ENCODE measurements at regions not wholly inside any gene's neighbourhood (a gene's known extent, or its start where the extent isn't known, plus 50 kb on each side); places are given as distances from the start of the nearest gene placed in this dataset.

DNA sequence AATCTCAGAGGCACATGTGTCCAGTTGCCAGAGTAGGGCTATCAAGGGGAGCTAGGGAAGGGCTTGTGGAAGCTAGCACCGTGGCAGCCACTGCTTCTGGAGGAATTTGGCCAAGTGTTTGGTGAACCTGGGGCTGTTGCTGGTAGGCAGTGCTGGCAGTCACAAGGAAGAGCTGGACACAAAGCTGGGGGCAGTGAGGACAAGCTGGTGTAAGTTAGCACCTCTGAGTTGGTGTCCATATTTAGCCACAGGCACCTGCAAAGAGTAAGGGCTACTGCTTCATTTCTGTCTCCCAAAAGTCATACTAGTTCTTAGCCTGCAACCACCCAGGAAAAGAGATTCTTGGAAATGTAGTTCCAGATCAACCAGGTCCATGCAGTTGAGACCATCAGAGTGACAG is 359.4 kb downstream of the CSNK1G3 start:
- TF ChIP-seq POLR2A (IDR thresholded peaks at IDR 0.05; ENCODE audit: low read depth, low read length) (no peak), POLR2AphosphoS5 (IDR thresholded peaks at IDR 0.05; ENCODE audit: insufficient read depth, low read depth, low read length) (no peak)
- TF ChIP-seq, protein P1, sequence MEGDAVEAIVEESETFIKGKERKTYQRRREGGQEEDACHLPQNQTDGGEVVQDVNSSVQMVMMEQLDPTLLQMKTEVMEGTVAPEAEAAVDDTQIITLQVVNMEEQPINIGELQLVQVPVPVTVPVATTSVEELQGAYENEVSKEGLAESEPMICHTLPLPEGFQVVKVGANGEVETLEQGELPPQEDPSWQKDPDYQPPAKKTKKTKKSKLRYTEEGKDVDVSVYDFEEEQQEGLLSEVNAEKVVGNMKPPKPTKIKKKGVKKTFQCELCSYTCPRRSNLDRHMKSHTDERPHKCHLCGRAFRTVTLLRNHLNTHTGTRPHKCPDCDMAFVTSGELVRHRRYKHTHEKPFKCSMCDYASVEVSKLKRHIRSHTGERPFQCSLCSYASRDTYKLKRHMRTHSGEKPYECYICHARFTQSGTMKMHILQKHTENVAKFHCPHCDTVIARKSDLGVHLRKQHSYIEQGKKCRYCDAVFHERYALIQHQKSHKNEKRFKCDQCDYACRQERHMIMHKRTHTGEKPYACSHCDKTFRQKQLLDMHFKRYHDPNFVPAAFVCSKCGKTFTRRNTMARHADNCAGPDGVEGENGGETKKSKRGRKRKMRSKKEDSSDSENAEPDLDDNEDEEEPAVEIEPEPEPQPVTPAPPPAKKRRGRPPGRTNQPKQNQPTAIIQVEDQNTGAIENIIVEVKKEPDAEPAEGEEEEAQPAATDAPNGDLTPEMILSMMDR (IDR thresholded peaks at IDR 0.05; ENCODE audit: extremely low read depth in 1 of 2, insufficient read depth in 1 of 2, low read depth in 1 of 2, low read length in 2 of 2): no peak

Data from endothelial cell of umbilical vein (primary cell).